CD14-positive monocyte (primary cell): ENCODE measurements at regions not wholly inside any gene's neighbourhood (a gene's known extent, or its start where the extent isn't known, plus 50 kb on each side); places are given as distances from the start of the nearest gene placed in this dataset.

Source experiments
- DNase-seq, 3 donors: peaks; one replicate each; pipeline ENCODE4 v3.0.0-alpha.2; 2011 to 2022
- H2AFZ ChIP-seq: 2 replicates; pipeline ENCODE4 v1.6.0; 2012; ENCODE audit warnings: mild to moderate bottlenecking, low read depth, low read length, inconsistent platforms; ENCODE audit not compliant: insufficient read depth, poor library complexity, severe bottlenecking
- H3K27ac ChIP-seq, 2 donors: 1 replicate in 1 of 2; 2 replicates in 1 of 2; pipeline ENCODE4 v1.5.1; 2012 to 2013; ENCODE audit warnings: low read length in 2 of 2, control low read depth in 1 of 2, inconsistent platforms in 1 of 2, low read depth in 1 of 2, mild to moderate bottlenecking in 1 of 2
- H3K27me3 ChIP-seq, 2 donors: one replicate each; pipeline versions ENCODE4 v1.6.0 to v1.6.1; 2011 to 2013; ENCODE audit warnings: low read length in 2 of 2; ENCODE audit not compliant: control insufficient read depth in 2 of 2, insufficient read depth in 2 of 2
- H3K36me3 ChIP-seq, 2 donors: replicated peaks in 1 of 2; 1 replicate in 1 of 2; 2 replicates in 1 of 2; pipeline versions ENCODE4 v1.5.1 to v1.6.1; 2012 to 2013; ENCODE audit warnings: low read length in 2 of 2, control low read depth in 1 of 2, inconsistent platforms in 1 of 2, mild to moderate bottlenecking in 1 of 2; ENCODE audit not compliant: insufficient read depth in 2 of 2, control insufficient read depth in 1 of 2
- H3K4me1 ChIP-seq, 2 donors: 1 replicate in 1 of 2; 2 replicates in 1 of 2; pipeline versions ENCODE4 v1.5.1 to v1.6.1; 2012 to 2013; ENCODE audit warnings: low read length in 2 of 2, control low read depth in 1 of 2, inconsistent platforms in 1 of 2, mild to moderate bottlenecking in 1 of 2, moderate library complexity in 1 of 2; ENCODE audit not compliant: insufficient read depth in 2 of 2, control insufficient read depth in 1 of 2
- H3K4me2 ChIP-seq: replicated peaks from 2 replicates; pipeline ENCODE3; 2012; ENCODE audit warnings: low read length, moderate library complexity, mild to moderate bottlenecking; ENCODE audit not compliant: poor library complexity, severe bottlenecking; ENCODE audit errors: extremely low read depth
- H3K4me3 ChIP-seq, 3 experiments: fragments of 200-600 bp in 1 of 3; sonication (generic) in 1 of 3; replicated peaks in 1 of 3; 1 replicate in 2 of 3; 2 replicates in 1 of 3; pipeline ENCODE4 v1.5.1; 2011 to 2013; ENCODE audit warnings: low read length in 3 of 3, mild to moderate bottlenecking in 3 of 3, control low read depth in 2 of 3, low read depth in 2 of 3, inconsistent platforms in 1 of 3, moderate library complexity in 1 of 3
- H3K79me2 ChIP-seq: 2 replicates; pipeline ENCODE4 v1.6.0; 2012; ENCODE audit warnings: mild to moderate bottlenecking, control low read depth, inconsistent platforms, low read length, moderate library complexity; ENCODE audit not compliant: insufficient read depth
- H3K9ac ChIP-seq: 2 replicates; pipeline ENCODE4 v1.6.0; 2017; ENCODE audit warnings: low read length, mild to moderate bottlenecking; ENCODE audit not compliant: insufficient read depth, poor library complexity, severe bottlenecking
- H3K9me3 ChIP-seq, 2 donors: replicated peaks in 1 of 2; 1 replicate in 1 of 2; 2 replicates in 1 of 2; pipeline versions ENCODE4 v1.5.1 to v1.6.1; 2012 to 2013; ENCODE audit warnings: low read length in 2 of 2, control low read depth in 1 of 2; ENCODE audit not compliant: control insufficient read depth in 1 of 2, insufficient read depth in 1 of 2
- H4K20me1 ChIP-seq: 2 replicates; pipeline ENCODE4 v1.6.0; 2012; ENCODE audit warnings: mild to moderate bottlenecking, low read length, control low read depth, moderate library complexity; ENCODE audit not compliant: insufficient read depth
- H3K27ac Mint-ChIP-seq, 7 donors: one replicate each; pipeline ENCODE4 v1.8.0; 2020; ENCODE audit warnings: mild to moderate bottlenecking in 7 of 7, mixed read lengths in 7 of 7, moderate library complexity in 6 of 7, inconsistent platforms in 2 of 7
- H3K27me3 Mint-ChIP-seq, 3 donors: one replicate each; pipeline ENCODE4 v1.8.0; 2021 to 2022; ENCODE audit warnings: low read depth in 3 of 3, mild to moderate bottlenecking in 3 of 3, mixed read lengths in 3 of 3, moderate library complexity in 3 of 3, inconsistent platforms in 1 of 3
- H3K36me3 Mint-ChIP-seq, 2 donors: one replicate each; pipeline ENCODE4 v1.8.0; 2020; ENCODE audit warnings: mixed read lengths in 2 of 2, inconsistent platforms in 1 of 2, mild to moderate bottlenecking in 1 of 2
- H3K4me1 Mint-ChIP-seq: one replicate; pipeline ENCODE4 v1.8.0; 2020; ENCODE audit warnings: mild to moderate bottlenecking, mixed read lengths
- H3K4me3 Mint-ChIP-seq, 2 donors: one replicate each; pipeline ENCODE4 v1.8.0; 2020; ENCODE audit warnings: mild to moderate bottlenecking in 2 of 2, mixed read lengths in 2 of 2, moderate library complexity in 1 of 2
- H3K9me3 Mint-ChIP-seq, 7 donors: one replicate each; pipeline ENCODE4 v1.8.0; 2020 to 2022; ENCODE audit warnings: mixed read lengths in 7 of 7, mild to moderate bottlenecking in 6 of 7, moderate library complexity in 6 of 7, inconsistent platforms in 2 of 7
- CTCF ChIP-seq: fragments of 200-600 bp; IDR thresholded peaks from one replicate; pipeline ENCODE4 v1.8.0; 2022; ENCODE audit warnings: antibody characterized with exemption, mild to moderate bottlenecking
- WGBS: methylation state at CpG from one replicate; pipeline ENCODE4 v1.1.5; 2013; ENCODE audit warnings: missing lambda C conversion rate; ENCODE audit not compliant: insufficient coverage; 5-methylcytosine and 5-hydroxymethylcytosine counted together
- intact Hi-C, 2 donors: fragments of 100-400 bp; cut with micrococcal nuclease; formaldehyde crosslinking; loops; one replicate each; pipeline versions ENCODE4 v1.15.0 to v1.15.1; 2023

- intact Hi-C loops = no loop called here
- WGBS = 97% methylated on average over 3 of the region's 5 CpGs
Observed at GRCh38 chr4:23068287-23068686, 375.6 kb downstream of the GBA3 start.

GRCh38 chr4:23062188-23062587 lies 369.5 kb downstream of the GBA3 start:
- no peaks in the 10 kb centered on the region for H4K20me1 ChIP-seq
- Mint-ChIP-seq H3K4me3 (no peak overlapping the region), H3K9me3 (peaks cover 0 to 8% (median 0%) of the 10 kb centered on the region in 7 donors), H3K27ac (no peak overlapping the region), H3K4me1 (no peaks in the 10 kb centered on the region), H3K27me3 (peaks cover 0 to 2% (median 0%) of the 10 kb centered on the region in 3 donors), H3K36me3 (no peaks in the 10 kb centered on the region)
- no peak overlapping the region for H3K27ac ChIP-seq
- H3K4me3 ChIP-seq = no peak overlapping the region
- H3K36me3 ChIP-seq = no peaks in the 10 kb centered on the region
- no peak for TF ChIP-seq CTCF
- no peaks in the 10 kb centered on the region for H3K79me2 ChIP-seq
- no CpG with 5 or more reads among the region's 2 CpGs for WGBS
- intact Hi-C loops = no loop called here
- H3K9me3 ChIP-seq = no peaks in the 10 kb centered on the region
- H3K4me2 ChIP-seq = no peak overlapping the region
- no peaks in the 10 kb centered on the region for H3K27me3 ChIP-seq
- H3K9ac ChIP-seq = no peak overlapping the region
- no peak for DNase-seq
- no peaks in the 10 kb centered on the region for H3K4me1 ChIP-seq
- no peak overlapping the region for H2AFZ ChIP-seq

More at GRCh38 chr4:23068287-23068686, 375.6 kb downstream of the GBA3 start:
- Histone ChIP-seq H3K4me3 (no peak overlapping the region), H3K27me3 (no peaks in the 10 kb centered on the region), H3K36me3 (no peaks in the 10 kb centered on the region), H3K4me2 (no peak overlapping the region), H3K79me2 (no peaks in the 10 kb centered on the region), H3K9me3 (no peaks in the 10 kb centered on the region), H3K9ac (no peak overlapping the region), H3K27ac (no peak overlapping the region), H2AFZ (no peak overlapping the region), H4K20me1 (no peaks in the 10 kb centered on the region), H3K4me1 (no peaks in the 10 kb centered on the region)
- Mint-ChIP-seq H3K4me1 (no peaks in the 10 kb centered on the region), H3K27me3 (peaks cover 0 to 1% (median 0%) of the 10 kb centered on the region in 3 donors), H3K27ac (no peak overlapping the region), H3K4me3 (no peak overlapping the region), H3K9me3 (peaks cover 0 to 6% (median 0%) of the 10 kb centered on the region in 7 donors), H3K36me3 (no peaks in the 10 kb centered on the region)
- TF ChIP-seq CTCF = no peak
- DNase-seq = no peak
